IPS-NIHi7 (cell line): ENCODE measurements at regions not wholly inside any gene's neighbourhood (a gene's known extent, or its start where the extent isn't known, plus 50 kb on each side); places are given as distances from the start of the nearest gene placed in this dataset.
"Not testable (repeated sequence)": the region's sequence is repeated elsewhere in the genome, so short reads cannot be mapped to it uniquely, and the experiment has no call there.

Experiments used
- DNase-seq: peaks from one replicate; pipeline ENCODE4 v3.0.0; 2012; ENCODE audit warnings: mixed read lengths; ENCODE audit errors: extremely low spot score

DNA sequence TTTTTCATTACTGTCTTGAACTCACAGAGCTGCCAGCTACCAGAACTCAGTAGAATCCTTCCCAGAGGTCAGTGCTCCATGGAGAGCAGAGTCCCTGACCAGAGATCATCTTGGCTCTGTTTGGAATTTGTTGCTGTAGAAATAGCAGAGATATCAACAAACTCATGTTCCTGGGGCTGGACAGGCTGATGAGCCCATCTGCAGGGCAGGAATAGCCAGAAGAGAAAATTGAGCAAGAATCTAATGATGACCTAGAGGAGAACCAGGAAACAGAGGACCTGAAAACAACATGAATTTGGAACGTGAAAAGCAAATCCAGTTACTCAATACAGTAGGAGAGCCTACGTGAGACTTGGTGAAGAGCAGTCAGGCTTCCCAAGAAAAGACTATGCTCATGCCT is 437.8 kb downstream of the PLK2 start:
- peak; percentile 5 for DNase-seq

DNA sequence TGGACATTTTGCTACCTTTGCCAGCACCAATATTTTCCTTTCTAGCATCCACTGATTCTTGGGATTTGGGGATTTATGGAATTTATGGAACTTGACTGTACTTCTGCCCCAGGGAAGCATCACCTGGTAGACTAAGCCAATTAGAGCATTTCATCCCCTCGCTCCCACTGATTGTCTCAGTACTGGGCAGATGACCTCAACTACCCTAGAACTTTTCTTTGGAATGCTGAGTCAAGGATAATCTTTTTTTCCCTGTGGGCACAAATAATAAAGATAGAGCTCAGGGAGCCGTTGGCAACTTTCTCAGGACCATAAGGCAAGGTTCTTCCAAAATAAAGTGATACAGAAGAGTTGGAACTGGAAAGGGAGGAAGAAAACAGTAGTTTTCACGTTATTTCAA is 438.4 kb downstream of the PLK2 start:
- DNase-seq: peak; percentile 4

GRCh38 chr5:58019614-58020013 is 440.3 kb downstream of the PLK2 start:
- peak; percentile 3 for DNase-seq

DNA sequence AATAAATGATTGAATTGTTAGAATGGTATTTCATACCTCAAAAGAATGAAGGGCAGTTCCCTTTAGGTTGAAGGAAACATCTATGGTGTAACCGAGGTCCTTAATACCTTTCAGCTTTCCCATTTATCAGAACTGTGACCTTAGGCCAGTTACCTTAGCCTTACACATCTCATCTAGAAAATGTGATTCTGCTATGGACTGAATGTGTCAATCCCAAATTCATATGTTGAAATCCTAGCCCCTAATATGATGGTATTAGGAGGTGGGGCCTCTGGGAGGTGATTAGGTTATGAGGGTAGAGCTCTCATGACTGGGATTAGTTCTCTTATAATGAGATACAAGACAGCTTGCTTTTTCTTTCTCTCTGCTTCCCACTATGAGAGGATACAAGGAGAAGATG is 441.9 kb downstream of the PLK2 start:
- DNase-seq: peak; percentile 0

DNA sequence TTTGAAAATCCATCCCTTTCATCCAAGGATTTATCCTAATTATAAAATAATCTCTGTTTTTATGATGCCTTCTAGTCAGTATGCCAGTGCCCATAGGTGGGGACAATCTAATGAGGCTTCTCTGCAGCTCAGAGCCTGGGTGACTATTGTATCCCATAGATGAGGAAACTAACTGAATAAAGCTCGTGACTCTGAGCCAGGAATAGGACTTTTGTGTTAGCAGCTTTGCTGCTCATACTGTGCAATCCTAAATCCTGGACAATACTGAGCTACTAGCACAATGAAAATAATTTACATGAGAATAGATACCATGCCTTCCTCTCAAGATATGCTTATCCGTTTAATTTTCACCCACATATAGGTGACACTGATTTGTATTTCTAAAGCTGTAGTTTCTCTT is 443.0 kb downstream of the PLK2 start:
- DNase-seq: peak; percentile 1

DNA sequence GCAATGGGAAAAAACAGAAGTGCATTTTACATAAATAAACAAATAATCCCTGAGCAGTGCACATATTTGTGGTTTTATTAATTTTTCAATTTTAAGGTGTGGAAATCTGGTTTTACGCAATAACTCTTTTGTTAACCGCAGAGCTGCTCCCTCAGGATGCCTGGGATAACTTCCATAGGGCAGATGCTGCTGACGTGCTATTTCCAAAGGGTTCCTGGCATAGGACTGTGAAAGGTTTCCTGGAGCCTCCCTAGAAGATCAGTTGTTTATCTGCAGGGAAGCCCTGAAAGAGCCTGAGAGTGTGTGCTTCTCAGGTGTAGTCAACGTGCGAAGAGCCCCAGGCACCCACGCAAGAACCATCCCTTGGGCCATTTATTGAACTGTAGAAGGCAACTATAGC is 443.5 kb downstream of the PLK2 start:
- peak; percentile 13 for DNase-seq

- DNase-seq: peak; percentile 5
Observed at GRCh38 chr5:58015175-58015574, 444.7 kb downstream of the PLK2 start.

DNA sequence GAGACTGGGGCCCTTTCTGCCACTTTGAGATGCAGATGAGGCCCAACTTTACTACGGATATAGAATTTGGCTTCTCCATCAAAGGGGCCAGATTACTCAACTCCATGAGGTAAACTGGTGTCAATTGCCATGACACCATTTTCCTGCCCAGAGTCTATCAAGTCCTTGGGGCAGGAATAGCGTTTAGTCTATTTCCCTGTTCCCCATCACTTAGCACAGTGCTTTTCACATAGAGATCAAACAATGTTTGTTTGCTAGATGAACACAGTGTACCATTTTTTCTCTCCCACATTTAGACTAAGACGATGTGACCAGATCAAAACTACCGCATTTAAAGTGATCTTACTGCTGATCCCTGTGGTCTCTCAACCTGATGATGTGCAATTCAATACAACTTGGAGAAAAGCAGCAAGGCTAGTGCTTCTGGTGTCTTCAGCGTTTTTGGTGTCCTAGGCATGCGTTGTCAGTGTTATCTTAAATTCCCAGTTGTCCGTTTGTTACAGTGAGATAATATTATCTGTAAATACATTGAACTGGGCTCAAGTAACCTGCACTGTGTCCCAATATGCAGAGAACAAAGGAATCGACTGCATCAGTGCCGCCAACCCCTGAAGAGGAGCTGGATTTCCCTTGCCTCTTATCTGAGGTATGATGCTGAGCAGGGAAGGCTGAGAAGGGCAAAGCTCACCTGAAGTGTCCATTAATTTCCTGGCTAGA is 446.2 kb downstream of the PLK2 start:
- peak; percentile 5 for DNase-seq

DNA sequence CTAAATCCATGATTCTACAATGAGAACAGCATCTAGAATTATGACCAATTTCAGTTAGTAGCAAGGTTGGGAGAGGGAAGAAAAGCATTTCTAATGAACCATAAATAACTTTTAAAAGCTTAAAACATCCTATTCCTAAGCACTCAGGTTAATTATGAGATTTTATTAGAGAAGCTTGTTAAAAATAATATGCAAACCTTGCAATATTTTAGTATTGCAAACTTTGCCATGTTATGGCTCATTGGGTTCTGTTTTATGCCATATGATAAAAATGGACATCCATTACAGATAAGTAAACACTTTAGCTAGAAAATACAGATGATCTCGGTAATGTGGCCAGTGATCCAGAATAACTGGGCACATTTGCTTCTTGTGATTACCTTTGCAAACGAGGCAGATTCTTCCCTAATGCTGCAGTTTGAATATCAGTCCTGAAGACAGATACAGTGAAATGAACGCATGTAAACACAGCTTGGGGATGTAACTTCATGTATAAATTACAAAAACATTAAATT is 447.0 kb downstream of the PLK2 start:
- DNase-seq: no peak

- peak; percentile 0 for DNase-seq
Observed at GRCh38 chr5:58012102-58012501, 447.8 kb downstream of the PLK2 start.

DNA sequence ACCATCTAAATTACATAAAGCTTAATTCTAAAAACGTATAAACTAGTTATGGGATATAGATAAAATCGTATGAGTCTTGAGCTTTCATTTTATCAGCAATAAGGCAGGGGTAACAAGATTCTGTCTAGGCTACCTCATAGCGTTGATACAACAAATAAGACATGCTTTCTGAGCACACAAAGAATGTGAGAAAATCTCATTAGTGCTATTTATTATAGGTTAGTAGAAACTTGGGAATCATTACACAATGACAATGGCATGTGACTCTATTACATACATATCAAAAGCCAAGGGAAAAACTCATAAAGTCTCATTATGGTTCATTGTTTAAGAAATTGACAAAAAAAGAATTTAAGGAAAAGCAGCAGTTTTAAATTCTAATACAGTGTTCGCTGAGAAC is 448.6 kb downstream of the PLK2 start:
- no peak for DNase-seq

DNA sequence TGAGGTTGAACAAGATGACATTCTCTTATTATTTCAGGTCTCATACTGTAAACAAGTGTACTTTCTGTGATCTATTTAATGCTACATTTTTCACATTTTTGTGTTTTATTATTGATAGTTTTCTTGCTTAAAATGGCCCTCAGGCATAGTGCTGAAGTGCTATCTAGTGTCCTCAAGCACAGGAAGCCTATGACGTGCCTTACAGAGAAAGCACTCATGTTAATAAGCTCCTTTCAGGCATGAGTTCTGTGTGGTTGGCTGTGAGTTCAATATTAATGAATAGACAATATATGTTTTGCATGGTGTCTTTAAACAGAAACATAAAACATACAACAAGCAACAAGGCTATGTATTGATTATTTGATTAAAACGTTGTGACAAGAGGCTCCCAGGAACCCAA is 450.1 kb downstream of the PLK2 start:
- DNase-seq: peak; percentile 0

DNA sequence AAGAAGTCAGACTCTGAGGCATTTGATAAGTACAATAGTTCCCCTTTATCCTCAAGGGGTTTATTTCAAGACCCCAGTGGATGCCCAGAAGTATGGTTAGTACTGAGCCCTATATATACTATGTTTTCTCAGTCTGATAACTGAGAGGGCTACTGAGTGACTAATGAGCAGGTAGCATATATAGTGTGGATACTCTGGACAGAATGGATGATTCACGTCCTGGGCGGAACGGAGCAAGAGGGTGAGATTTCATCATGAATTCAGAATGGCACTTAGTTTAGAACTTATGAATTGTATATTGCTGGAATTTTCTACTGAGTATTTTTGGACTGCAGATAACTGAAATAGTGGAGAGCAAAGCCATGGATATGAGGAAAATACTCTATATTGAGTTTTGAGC is 457.6 kb downstream of the PLK2 start:
- DNase-seq: no peak

GRCh38 chr5:57993866-57994265 is 466.0 kb downstream of the PLK2 start:
- no peak for DNase-seq

- no peak for DNase-seq
Observed at GRCh38 chr5:57989378-57989777, 470.5 kb downstream of the PLK2 start.

- no peak for DNase-seq
Observed at GRCh38 chr5:57988813-57989212, 471.1 kb downstream of the PLK2 start.

- DNase-seq: no peak
Observed at GRCh38 chr5:57987552-57987951, 472.3 kb downstream of the PLK2 start.

GRCh38 chr5:57986761-57987341 is 473.0 kb downstream of the PLK2 start:
- no peak for DNase-seq

DNA sequence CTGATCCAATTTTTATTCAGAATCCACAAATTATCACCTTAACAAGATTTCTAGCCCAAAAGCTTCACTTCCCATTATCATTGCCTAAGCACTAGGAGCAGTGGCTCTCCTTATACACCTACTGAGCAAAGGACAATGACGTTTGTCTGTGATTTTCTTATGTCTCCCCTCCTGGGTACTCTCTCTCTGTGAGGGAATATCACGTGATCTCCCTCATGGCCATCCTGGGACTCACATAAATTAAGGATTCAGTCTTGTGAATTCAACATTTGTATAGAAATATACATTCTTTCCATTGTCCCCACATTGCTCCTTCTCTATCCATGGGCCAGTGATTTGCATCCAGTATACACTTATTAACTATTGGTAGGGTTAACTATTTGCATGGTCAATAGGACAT is 476.5 kb downstream of the PLK2 start:
- no peak for DNase-seq

- no peak for DNase-seq
Observed at GRCh38 chr5:57979671-57980070, 480.2 kb downstream of the PLK2 start.

- no peak for DNase-seq
Observed at GRCh38 chr5:57976506-57976905, 483.4 kb downstream of the PLK2 start.

DNA sequence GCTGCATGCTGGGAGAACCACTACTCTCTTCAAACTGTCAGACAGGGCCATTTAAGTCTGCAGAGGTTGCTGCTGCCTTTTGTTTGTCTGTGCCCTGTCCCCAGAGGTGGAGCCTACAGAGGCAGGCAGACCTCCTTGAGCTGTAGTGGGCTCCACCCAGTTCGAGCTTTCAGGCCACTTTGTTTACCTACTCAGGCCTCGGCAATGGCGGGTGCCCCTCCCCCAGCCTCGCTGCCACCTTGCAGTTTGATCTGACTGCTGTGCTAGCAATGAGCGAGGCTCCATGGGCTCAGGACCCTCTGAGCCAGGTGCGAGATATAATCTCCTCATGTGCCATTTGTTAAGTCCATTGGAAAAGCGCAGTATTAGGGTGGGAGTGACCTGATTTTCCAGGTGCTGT is 487.8 kb downstream of the PLK2 start:
- not testable (repeated sequence) for DNase-seq

GRCh38 chr5:57960569-57960968 is 478.0 kb upstream of the ACTBL2 start:
- DNase-seq: no peak

DNA sequence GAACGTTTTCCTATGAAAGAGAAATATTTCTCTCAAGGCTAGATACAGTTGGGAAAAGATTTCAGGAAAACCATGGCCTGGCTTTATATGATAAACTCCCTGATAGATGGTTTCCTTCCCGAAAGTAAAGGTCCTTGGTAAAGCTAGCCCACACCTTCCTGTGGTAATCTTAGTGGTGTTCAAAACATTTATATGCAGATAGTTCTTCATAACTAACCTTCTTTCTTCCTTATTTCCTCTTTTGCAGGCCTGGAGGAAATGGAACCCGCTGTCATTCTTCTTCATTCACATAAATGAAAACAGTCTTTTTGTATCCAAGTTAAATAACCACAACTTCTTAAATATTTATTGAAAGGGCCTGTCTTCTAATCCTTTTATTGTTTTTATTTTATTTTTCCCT is 474.0 kb upstream of the ACTBL2 start:
- DNase-seq: no peak
